CD4-positive, alpha-beta T cell treated with Interleukin-2 at 100 ng/mL for 4 hours (primary cell): ENCODE measurements at regions not wholly inside any gene's neighbourhood (a gene's known extent, or its start where the extent isn't known, plus 50 kb on each side); places are given as distances from the start of the nearest gene placed in this dataset.

Source experiments
- DNase-seq: peaks from one replicate; pipeline ENCODE4 v3.0.0-alpha.2; 2020; ENCODE audit warnings: low spot score

- DNase-seq = no peak
Observed at GRCh38 chr4:58688568-58688967, 1578.4 kb upstream of the IGFBP7 start.

- DNase-seq = no peak
Observed at GRCh38 chr4:58679886-58680285, 1569.7 kb upstream of the IGFBP7 start.

GRCh38 chr4:58679051-58679450 is 1568.9 kb upstream of the IGFBP7 start:
- no peak for DNase-seq

- DNase-seq = no peak
Observed at GRCh38 chr4:58669783-58670182, 1559.6 kb upstream of the IGFBP7 start.

GRCh38 chr4:58665649-58666048 is 1555.5 kb upstream of the IGFBP7 start:
- no peak for DNase-seq

GRCh38 chr4:58658701-58659100 is 1548.5 kb upstream of the IGFBP7 start:
- no peak for DNase-seq

GRCh38 chr4:58653251-58653650 is 1543.1 kb upstream of the IGFBP7 start:
- no peak for DNase-seq

- no peak for DNase-seq
Observed at GRCh38 chr4:58649226-58649625, 1539.0 kb upstream of the IGFBP7 start.

- no peak for DNase-seq
Observed at GRCh38 chr4:58646126-58646525, 1535.9 kb upstream of the IGFBP7 start.

- DNase-seq = no peak
Observed at GRCh38 chr4:58644549-58644948, 1534.4 kb upstream of the IGFBP7 start.

- DNase-seq = no peak
Observed at GRCh38 chr4:58636381-58636780, 1526.2 kb upstream of the IGFBP7 start.

GRCh38 chr4:58617226-58617625 is 1507.0 kb upstream of the IGFBP7 start:
- DNase-seq = no peak

- DNase-seq = no peak
Observed at GRCh38 chr4:58611012-58611411, 1500.8 kb upstream of the IGFBP7 start.

GRCh38 chr4:58606303-58606702 is 1496.1 kb upstream of the IGFBP7 start:
- DNase-seq = no peak

GRCh38 chr4:58603951-58604350 is 1493.8 kb upstream of the IGFBP7 start:
- DNase-seq = no peak

GRCh38 chr4:58602731-58603359 is 1492.7 kb upstream of the IGFBP7 start:
- DNase-seq = no peak

GRCh38 chr4:58602022-58602421 is 1491.8 kb upstream of the IGFBP7 start:
- no peak for DNase-seq

GRCh38 chr4:58600290-58600689 is 1490.1 kb upstream of the IGFBP7 start:
- DNase-seq = no peak

- no peak for DNase-seq
Observed at GRCh38 chr4:58590722-58591121, 1480.5 kb upstream of the IGFBP7 start.

GRCh38 chr4:58587856-58588255 is 1477.7 kb upstream of the IGFBP7 start:
- no peak for DNase-seq

- no peak for DNase-seq
Observed at GRCh38 chr4:58566260-58566659, 1456.1 kb upstream of the IGFBP7 start.

GRCh38 chr4:58564695-58565475 is 1454.7 kb upstream of the IGFBP7 start:
- no peak for DNase-seq

- no peak for DNase-seq
Observed at GRCh38 chr4:58561170-58561569, 1451.0 kb upstream of the IGFBP7 start.

GRCh38 chr4:58560736-58561135 is 1450.6 kb upstream of the IGFBP7 start:
- no peak for DNase-seq
